SH-SY5Y (cell line): ENCODE measurements at regions not wholly inside any gene's neighbourhood (a gene's known extent, or its start where the extent isn't known, plus 50 kb on each side); places are given as distances from the start of the nearest gene placed in this dataset.

Experiments
- GATA2 ChIP-seq: IDR thresholded peaks from 2 replicates; pipeline ENCODE4 v1.6.1; 2011; ENCODE audit warnings: mild to moderate bottlenecking, low read depth, low read length
- GATA3 ChIP-seq: IDR thresholded peaks from 2 replicates; pipeline ENCODE4 v1.6.1; 2011; ENCODE audit warnings: low read depth, mild to moderate bottlenecking, low read length, moderate library complexity

DNA sequence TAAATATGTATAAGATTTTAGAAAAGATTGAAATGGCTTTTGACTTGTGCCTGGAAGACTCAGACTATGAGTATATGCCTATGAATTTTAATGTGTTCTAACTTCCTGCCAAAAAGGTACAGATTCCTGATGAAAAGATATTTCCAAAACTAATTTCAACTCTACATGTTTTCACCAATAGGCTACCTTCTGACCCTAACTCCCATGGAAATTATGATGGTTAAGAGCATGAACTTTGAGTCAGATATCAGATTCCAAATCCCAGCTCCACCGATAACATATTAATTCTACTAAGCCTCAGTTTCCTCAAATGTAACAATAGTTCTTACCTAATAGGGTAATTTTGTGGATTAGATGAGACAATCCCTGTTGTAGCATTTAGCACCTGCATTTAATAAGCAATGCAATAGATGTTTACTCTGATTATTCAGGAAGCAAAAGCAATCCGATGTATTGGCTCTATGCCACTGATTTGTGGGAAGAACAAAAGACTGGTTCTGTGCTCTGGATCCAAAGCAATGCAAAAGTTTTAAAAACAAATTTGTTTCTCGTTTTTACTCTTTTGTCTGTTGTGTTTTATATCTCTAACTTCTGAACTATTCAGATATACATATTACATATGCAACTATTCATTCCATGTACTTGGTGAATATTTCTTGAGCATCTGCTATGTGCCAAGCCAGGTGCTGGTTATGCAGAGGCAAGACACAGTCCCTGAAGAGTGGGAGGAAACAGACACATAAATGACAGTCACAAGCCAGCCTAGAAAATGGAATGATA, 115.4 kb downstream of the GATA6 start:
- TF ChIP-seq GATA3 = no peak
- TF ChIP-seq GATA2 = no peak
